Stimulated activated CD4-positive, alpha-beta T cell treated with anti-CD3 and anti-CD28 coated beads, Interleukin-4, amount 100 ng/mL, for 24 hours (primary cell): ENCODE measurements at regions not wholly inside any gene's neighbourhood (a gene's known extent, or its start where the extent isn't known, plus 50 kb on each side); places are given as distances from the start of the nearest gene placed in this dataset.

Experiments used
- DNase-seq: peaks from one replicate; pipeline ENCODE4 v3.0.0-alpha.2; 2020

DNA sequence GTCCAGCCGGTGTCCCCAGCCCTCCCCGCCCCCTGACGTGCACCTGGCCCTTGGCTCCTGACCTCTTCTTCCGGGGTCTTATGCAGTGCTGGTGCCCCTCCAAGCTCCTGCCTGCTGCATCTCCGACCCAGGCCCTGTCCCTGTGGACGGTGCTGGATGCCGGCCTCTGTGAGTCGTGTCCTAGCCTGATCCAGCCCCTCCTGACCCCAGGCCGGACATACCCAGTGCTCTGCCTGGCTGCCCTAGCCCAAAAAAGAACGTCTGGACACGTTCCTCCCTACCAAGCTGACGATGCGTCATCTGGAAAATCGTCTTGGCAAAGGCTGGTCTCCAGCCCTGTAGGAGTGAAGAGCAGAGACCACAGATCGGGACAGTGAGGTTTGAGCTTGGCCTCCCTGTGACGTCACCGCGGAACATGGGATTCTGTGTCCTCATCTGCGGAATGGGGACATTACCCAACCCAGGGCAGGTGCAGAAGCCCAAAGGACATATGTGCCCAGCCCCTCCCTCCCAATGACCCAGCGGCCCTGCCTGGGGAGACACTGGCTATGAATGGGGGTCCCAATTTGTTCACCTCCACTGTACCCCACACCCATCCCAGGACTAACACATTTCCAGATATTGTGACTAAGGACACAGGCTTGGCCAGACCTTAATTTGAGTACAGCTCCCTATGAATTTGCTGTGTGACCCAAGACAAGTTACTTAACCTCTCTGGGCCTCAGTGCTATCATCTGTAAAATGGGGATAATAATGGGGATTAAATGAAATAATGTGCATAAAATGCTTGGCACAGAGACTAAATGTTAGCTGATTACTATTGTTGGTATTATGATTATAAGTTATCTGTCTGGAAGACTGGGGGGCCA is 51.0 kb upstream of the BCL11B start:
- DNase-seq: no peak

GRCh38 chr14:99321955-99322730 is 50.1 kb upstream of the BCL11B start:
- DNase-seq: no peak
